Tibial nerve (tissue), 3 donors: ENCODE measurements at regions not wholly inside any gene's neighbourhood (a gene's known extent, or its start where the extent isn't known, plus 50 kb on each side); places are given as distances from the start of the nearest gene placed in this dataset.

Experiments
- CTCF ChIP-seq, 5 experiments: fragments of 200-600 bp in 3 of 5; fragments of 450-650 bp in 2 of 5; sonication (generic) in 3 of 5; IDR thresholded peaks; one replicate each; pipeline ENCODE4 v1.5.1; 2016 to 2019; ENCODE audit warnings: antibody characterized with exemption in 5 of 5, mild to moderate bottlenecking in 3 of 5, moderate library complexity in 2 of 5
- POLR2A ChIP-seq, 2 donors: fragments of 450-650 bp; IDR thresholded peaks; one replicate each; pipeline ENCODE4 v1.6.1; 2017; ENCODE audit warnings: antibody characterized with exemption in 2 of 2, mild to moderate bottlenecking in 2 of 2, moderate library complexity in 2 of 2

GRCh38 chr10:2197663-2198062 is 460.3 kb upstream of the ADARB2 start:
- TF ChIP-seq POLR2A (IDR thresholded peaks at IDR 0.05) (no peak), CTCF (IDR thresholded peaks at IDR 0.05) (no peak)
